GM21786 (cell line): ENCODE measurements at regions not wholly inside any gene's neighbourhood (a gene's known extent, or its start where the extent isn't known, plus 50 kb on each side); places are given as distances from the start of the nearest gene placed in this dataset.

Experiments
- ATAC-seq: cut with Tn5 transposase; IDR thresholded peaks from one replicate; pipeline ENCODE4 v1.9.1; 2021; ENCODE audit not compliant: unreplicated experiment

GRCh38 chr4:128571747-128572146 is 237.8 kb upstream of the JADE1 start:
- no peak for ATAC-seq

GRCh38 chr4:128570387-128570975 is 239.0 kb upstream of the JADE1 start:
- ATAC-seq, result no peak

- ATAC-seq, result no peak
Measured at GRCh38 chr4:128566693-128567092, 242.8 kb upstream of the JADE1 start.

- ATAC-seq, result peak; percentile 78
Measured at GRCh38 chr4:128565565-128566186, 243.8 kb upstream of the JADE1 start.

GRCh38 chr4:128565054-128565453 is 244.4 kb upstream of the JADE1 start:
- ATAC-seq, result no peak

- ATAC-seq, result no peak
Measured at GRCh38 chr4:128564081-128564630, 245.3 kb upstream of the JADE1 start.

GRCh38 chr4:128560754-128561495 is 248.6 kb upstream of the JADE1 start:
- no peak for ATAC-seq

GRCh38 chr4:128558896-128559679 is 250.4 kb upstream of the JADE1 start:
- ATAC-seq, result no peak

- ATAC-seq, result no peak
Measured at GRCh38 chr4:128556756-128557155, 252.7 kb upstream of the JADE1 start.

GRCh38 chr4:128553686-128554515 is 255.6 kb upstream of the JADE1 start:
- no peak for ATAC-seq

- ATAC-seq, result no peak
Measured at GRCh38 chr4:128552586-128552907, 257.0 kb upstream of the JADE1 start.

- ATAC-seq, result no peak
Measured at GRCh38 chr4:128551280-128551679, 258.2 kb upstream of the JADE1 start.

GRCh38 chr4:128550060-128550459 is 259.4 kb upstream of the JADE1 start:
- peak; percentile 40 for ATAC-seq

GRCh38 chr4:128549636-128550035 is 259.9 kb upstream of the JADE1 start:
- ATAC-seq, result no peak

GRCh38 chr4:128548381-128548780 is 260.8 kb upstream of the PGRMC2 start:
- no peak for ATAC-seq

- ATAC-seq, result no peak
Measured at GRCh38 chr4:128544272-128544671, 256.7 kb upstream of the PGRMC2 start.

GRCh38 chr4:128543696-128544095 is 256.1 kb upstream of the PGRMC2 start:
- no peak for ATAC-seq

GRCh38 chr4:128542047-128542446 is 254.4 kb upstream of the PGRMC2 start:
- no peak for ATAC-seq

GRCh38 chr4:128540122-128540521 is 252.5 kb upstream of the PGRMC2 start:
- no peak for ATAC-seq

GRCh38 chr4:128538111-128538882 is 250.7 kb upstream of the PGRMC2 start:
- ATAC-seq, result no peak
